Stimulated activated CD4-positive, alpha-beta T cell treated with anti-CD3 and anti-CD28 coated beads, Interleukin-15, amount 100 ng/mL, for 24 hours (primary cell): ENCODE measurements at regions not wholly inside any gene's neighbourhood (a gene's known extent, or its start where the extent isn't known, plus 50 kb on each side); places are given as distances from the start of the nearest gene placed in this dataset.

Source experiments
- DNase-seq: peaks from one replicate; pipeline ENCODE4 v3.0.0-alpha.2; 2020

DNA sequence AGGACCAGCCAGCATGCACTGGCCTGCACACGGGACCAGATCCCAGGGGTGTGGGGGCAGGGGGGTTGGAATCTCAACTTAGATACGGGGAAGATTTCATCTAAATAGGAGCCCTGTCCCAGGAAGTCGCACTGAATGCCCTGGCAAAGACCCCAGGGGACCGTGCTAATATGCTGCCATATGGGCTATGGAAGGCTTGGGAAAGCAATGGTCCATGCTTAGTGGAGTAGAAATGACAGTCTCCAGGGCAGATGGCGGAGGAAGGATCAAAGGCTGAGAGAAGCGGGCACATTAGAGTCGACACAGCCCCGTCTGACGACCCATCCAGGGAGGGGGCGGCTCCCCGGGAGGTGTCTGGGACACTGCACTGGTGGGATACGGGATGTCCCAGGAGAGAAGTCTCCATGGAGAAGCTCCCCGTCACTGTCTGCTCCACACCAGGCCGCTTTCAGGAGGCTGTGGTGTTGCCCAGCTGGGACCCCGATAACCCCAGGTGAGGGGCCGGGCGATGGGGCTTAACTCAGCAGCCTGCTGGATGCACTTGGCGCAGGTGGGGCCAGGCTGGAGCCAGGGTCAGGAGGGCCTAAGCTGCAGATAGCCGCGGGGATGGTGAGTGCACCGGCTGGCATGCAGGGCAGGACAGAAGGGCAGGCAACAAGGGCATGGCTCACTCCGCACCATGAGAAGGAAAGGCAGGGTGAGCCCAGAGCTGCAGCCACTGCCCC is 377.7 kb upstream of the IRX1 start:
- DNase-seq: no peak

DNA sequence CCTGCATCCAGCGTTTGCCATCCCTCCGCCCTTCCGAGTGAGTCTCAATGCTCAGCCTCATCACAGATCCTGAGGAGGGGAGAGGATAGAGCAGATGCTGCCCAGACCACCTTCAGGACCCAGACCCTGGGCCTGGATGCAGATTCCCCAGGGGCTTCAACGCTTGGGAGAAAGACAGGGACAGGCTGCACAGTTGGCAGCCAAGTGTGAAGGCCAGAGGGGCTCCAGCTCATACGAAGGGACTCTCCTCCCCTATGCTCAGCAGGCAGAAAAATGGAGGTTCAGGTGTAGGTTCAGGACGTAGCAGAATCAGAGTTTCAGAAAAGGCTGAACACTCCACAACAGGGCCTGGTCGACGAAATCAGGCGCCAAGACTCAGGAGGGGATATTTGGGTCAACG is 378.5 kb upstream of the IRX1 start:
- DNase-seq: no peak

DNA sequence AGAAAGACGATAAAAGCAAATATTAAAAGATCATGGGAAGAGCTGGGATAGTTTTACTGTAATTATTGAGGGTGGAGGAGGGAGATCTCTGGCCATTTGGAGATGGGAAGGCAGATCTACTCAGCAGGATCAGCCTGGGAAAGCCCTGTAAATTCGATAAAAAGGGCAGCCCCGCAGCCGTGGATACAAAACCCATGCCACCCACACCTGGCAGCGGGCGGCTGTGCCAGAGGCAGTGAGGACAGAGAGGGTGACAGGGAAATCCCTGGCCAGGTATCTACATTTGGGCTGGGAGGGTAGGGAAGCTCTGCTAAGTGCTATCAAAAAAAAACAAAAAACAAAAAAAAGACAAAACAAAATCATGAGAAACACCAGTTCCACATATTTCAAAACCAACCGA is 379.2 kb upstream of the IRX1 start:
- no peak for DNase-seq

DNA sequence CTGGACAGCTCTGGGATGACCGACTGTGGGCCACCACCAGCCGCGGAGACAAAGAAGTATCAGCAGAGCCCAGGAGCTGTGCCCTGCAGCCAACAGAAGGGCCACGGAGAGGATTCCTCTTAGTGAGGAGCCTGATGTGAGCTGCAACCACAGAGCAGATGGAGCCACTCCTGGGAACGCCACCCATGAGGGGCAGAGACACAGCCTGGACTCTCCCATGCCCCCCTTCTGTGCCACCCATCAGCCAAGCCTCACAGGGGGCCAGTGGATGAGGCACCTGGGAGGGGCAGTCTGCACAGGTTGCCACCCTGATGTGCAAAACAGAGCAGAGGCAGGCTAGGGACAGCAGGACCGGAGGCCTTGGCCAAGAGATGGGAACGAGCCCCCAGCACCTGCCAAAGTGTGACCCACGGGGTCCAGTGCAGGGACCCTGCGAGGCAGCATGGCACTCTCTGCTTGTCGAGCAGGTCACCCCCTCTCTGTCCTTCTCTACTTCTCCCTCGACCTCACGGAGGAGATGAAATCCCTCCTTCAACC is 380.7 kb upstream of the IRX1 start:
- no peak for DNase-seq

DNA sequence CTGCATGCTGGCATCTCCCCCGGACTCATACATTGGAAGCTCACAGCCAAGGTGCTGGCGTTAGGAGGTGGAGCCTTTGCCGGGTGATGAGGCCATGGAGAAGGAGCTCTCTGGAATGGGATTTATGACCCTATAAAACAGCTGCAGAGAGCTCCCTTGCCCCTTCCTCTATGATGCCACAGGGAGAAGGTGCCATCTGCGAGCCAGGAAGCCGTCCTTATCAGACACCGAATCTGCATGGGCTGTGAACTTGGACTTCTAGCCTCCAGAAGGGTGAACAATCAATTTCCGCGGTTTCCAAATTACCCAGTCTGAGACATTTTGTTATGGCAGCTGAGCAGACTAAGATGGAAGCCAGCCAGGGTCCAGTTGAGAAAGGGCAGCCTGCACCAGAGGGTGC is 381.2 kb upstream of the IRX1 start:
- DNase-seq: no peak

DNA sequence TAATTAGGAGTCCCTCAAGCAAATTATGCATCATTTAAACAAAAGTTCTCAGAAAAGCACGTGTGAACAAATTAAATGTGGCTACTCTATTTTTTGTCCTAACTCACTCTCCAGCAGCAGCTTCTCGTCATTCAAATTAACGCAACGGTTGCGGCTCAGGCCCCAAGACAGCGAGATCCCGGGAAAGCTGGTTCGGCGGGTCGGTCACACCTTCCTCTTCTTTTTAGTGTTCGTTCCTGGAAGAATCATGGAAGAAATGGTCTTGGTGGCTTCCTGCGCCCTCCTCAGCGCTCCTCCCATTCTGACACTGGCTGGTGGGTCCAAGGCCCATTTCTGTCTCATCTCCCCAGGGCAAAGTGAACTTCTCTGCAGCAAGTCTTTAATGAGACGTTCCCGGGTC is 382.8 kb upstream of the IRX1 start:
- DNase-seq: no peak

DNA sequence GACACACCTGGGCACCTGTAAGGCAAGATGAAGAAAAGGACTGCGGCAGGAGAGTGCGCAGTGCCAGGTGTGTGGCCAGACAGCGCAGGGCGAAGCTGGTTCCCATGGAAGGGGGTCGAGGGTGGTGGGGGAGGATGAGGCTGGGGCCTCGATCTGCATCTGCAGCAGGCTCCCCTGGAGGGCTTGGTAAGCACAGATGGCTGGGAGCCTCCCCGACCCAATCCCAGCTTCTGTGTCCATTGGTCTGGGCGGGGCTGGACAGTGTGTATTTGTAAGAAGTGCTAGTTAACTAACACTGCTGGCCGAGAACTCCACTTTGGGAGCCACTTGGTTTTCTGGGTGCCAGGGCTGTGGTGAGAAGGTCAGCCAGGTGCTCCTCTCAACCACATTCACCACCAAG is 385.1 kb upstream of the IRX1 start:
- DNase-seq: no peak

DNA sequence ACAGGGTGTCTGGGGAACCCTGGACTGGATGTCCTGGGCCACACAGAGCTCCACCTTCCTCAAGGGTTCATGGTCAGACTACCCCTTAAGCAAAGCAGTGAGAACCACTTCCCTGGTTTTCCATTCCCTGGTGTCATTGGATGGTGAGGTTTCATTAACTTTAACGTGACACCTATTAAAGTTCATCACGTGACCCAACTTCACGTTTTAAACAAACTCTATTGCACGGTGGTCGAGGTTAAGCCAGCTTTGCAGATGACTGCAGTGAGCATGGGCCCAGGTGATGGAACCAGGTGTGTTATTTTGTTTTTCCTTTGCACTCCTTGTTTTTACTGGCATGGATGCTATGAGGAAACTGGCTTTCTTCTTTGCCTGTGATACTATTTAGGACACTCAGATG is 385.7 kb upstream of the IRX1 start:
- DNase-seq: no peak

DNA sequence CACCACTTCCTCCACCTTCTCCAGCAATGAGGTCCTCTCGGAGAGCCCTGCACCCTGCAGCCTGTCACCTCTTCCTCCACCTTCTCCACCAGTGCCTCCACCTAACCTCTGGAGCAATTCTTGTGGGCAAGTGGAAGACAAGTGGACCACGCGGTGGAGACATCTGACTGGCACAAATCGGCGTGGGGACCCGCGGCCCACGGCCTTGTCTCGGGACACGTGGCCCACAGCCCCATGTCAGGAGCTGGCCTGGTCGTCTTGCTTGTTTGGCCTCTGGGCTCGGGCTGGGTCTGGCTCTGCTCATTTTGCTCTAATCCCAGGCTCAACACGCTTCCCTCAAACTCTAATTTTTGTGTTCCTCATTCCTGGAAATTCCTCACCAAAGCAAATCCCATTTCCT is 393.1 kb upstream of the IRX1 start:
- no peak for DNase-seq

DNA sequence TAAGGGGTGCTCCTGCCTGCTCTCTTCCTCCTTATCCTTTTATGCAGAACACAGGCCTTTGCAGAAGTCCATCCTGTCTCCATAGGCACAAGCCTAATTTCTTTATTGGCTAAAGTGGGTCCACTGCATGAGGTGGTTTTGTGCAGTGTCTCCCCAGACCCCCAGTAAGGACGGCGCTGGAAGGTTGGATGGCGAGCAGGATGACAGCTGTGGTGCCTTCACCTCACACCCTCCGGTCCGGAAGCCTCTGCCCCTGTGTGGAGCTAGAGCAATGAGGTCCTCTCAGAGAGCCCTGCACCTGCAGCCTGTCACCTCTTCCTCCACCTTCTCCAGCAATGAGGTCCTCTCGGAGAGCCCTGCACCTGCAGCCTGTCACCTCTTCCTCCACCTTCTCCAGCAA is 393.7 kb upstream of the IRX1 start:
- no peak for DNase-seq

DNA sequence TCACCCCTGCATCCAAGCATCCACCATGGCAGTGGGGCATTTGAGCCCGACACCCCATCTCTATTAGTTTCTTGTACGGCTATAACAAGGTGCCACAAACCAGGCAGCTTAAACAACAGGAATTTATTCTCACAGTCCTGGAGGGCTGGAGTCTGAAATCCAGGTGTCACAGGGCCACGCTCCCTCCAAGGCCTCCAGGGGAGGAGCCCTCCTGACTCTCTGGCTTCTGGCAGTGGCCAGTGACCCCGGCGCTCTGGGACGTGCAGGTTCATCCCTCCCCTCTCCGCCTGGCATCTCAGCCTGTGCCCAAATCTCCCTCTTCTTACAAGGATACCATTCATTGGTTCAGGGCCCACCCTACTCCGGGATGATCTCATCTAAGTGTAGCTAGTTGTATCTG is 394.5 kb upstream of the IRX1 start:
- no peak for DNase-seq

DNA sequence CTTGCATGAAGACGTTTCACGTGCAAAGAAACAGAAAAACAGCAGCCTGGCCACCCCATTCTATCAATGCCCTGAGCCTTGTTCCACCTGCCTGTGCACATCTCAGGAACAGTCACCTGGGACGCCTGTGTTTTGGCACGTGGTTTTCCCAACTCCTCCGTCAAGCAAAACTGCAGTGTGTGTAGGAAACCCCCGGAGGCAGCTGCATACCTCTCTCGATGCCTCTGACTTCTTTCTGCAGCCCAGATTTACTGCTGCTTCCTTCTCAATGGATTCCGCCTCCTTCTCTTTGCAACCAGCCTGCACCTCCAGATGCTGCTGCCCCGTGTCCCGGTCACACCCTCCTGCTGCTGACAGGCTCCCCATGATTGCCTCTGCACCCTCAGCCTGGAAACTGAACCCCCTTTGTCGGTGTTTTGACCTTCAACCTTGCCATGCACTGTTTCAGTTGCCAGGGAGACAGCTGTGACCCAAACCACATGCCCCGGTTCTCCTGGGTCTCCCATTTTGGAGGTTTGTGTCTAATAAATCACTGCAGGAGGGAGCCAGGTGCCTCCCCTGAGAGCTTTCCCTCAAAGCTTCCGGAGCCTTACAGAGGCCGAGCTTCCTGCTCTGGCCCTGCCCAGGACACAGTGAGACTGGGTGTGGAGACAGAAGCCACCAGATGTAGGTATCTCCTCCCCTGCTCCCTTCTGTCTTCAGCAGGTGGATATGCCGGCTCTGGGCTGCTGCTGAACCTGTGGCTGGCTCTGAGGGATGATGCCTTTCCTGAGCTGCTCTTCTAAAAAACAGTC is 395.5 kb upstream of the IRX1 start:
- DNase-seq: no peak

DNA sequence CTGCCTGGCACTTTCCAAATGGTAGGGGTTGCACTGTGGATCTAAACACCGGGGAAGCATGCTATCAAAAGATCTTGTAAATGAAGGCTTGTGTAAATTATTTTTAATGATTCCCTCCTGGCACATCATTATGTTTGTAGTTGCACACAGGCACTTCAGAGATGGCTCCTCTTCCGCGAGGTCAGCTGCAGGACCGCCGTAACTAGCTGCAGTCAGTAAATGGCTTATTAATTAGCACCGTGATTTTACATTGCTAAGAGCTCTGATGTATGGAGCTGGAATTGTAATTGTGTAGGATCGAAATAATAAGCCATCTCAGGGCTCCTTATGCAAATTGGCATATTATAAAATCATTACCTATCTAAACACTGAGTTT is 397.6 kb upstream of the IRX1 start:
- DNase-seq: no peak

DNA sequence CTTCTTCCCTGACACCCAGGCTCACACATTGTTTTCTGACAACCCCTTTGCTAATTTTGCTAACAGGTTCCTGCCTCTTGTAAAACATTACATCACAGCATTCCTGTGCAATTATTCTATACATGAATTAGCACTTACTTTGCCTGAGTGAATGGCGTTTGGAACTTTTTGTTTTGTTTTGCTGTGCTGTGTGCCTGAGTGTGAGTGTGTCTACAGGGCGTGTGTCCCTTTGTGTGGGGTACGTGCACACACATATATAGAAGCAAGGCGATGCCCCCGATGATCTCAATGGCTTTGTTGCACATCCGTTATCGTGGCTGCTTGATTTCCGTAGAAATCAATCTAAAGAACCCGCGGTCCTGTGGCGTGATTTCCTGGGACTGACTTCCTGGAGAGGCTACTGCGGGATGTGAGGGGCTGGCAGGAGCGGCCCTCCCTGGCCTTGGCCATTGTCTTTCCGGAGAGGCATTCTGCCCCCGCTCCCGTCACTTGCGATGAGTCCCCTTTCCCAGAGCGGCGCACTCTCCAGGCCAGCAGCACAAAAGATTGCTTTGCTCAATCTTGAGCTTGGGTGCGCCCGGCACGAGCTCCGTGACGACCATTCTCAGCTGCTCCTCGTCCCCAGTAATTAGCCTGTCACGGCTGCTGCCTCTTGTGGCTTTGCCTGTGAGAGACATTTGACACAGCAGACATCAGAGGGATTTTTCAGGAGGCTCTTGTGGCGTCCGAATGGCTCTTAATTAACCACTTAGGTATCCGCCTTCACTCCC is 398.1 kb upstream of the IRX1 start:
- DNase-seq: no peak

DNA sequence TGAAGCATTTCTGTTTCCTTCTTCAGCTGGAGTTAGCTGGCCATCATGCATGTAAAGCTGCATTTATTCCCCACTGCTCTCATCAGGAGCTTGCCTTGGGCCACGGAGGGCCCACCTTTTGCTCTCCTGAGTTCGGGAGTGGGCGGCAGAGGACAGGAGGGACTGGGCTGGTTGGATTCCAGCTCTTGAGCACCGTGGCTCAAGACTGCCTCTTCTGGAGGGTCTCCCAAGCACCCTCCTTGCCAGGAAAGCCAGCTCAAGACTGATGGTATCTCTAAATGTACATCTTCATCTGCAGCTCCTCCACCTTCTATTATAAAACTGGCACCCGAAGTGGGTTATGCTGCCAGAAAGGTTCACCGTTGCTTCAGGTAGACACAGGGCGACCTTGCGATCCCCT is 399.6 kb upstream of the IRX1 start:
- no peak for DNase-seq

DNA sequence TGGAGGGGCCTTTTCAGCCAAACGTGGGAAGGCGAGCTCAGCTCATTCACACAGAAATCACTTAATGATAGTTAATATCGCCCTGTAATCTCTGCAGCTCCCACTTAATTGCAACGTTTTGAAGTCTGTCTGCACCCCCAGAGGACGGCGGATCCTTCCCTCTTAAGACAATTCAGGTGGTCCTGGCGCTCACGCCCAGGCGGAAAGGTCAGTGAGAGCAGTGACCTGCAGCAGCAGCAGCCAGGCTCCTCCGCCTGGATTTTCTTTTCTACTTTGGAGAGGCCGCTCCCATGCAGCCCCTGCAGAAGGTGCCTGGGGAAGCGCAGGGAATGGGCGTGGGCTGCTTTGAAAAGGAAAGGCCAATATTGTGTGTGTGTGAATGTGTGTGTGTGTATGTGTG is 400.9 kb upstream of the IRX1 start:
- no peak for DNase-seq

DNA sequence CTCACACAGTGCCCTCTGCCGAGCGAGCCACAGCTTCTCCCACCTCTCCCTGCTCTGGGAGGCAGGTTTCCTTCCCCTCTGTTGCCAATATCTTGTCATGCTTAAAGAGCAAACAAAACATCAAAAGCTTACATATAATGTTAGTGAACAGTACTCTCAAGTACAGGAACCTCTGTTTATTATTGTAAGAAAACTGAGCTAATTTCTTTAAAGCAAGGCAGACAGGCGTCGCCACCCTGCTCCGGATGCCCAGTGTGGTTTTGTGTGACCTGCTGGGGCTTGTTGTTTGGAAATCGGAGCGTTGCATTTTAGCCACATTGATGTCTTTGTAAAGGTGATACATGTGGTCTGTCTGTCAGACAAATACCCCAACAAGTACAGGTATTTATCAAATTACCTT is 401.4 kb upstream of the IRX1 start:
- no peak for DNase-seq

DNA sequence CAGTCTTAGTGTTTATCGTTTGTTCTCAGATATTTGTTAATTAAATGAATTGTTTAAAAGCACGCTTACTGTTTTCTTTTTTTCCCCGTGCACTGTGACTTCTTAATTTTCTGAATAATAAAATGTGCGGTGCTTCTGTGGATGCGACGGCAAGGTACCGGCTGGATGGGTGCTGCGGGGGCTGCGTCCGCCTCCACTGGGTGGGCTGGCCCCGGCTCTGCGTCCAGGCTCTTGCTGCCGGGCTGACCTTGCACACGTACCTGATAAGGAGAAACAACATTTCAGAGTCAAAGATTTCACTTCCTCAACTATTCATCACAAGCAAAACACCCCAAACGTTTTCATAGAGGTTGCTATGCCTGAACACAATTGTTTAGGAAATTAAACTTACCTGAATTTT is 404.0 kb upstream of the IRX1 start:
- no peak for DNase-seq

DNA sequence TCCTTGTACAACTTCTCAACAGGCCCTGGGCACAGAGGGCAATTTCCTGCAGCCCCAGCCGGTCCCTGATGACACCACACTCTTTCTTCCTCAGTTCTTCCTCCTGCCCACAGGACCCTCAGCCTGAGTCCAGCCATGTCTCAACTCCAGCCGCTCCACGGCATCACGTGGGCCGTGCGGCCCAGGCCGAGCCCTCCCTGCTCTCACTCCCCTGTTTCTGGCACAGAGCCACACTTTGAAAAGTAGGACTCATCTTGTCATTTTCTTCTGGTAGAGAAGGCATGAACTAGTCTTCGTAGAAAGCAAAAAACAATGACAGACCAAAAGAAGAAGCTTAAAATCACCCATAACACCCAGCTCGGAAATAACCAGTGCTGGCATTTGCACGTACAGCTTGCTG is 404.7 kb upstream of the IRX1 start:
- DNase-seq: no peak

DNA sequence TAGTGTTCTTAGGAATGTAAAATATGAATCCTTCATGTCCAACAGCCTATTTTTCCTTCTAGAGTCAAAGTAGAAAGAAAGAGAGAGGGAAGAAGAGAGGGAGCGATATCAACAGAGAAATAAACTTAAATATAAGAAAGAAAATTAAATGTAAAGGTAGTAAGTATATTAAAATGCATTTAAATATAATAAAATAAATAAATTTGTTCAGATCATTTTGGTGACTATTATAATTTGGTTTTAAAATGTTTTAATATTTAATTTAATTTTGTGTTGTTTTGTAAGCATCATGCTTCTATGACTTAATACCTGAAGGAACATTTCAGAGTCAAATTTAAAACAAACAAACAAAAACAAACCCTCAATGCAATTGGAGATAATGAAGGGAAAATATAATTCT is 405.2 kb upstream of the IRX1 start:
- DNase-seq: no peak

DNA sequence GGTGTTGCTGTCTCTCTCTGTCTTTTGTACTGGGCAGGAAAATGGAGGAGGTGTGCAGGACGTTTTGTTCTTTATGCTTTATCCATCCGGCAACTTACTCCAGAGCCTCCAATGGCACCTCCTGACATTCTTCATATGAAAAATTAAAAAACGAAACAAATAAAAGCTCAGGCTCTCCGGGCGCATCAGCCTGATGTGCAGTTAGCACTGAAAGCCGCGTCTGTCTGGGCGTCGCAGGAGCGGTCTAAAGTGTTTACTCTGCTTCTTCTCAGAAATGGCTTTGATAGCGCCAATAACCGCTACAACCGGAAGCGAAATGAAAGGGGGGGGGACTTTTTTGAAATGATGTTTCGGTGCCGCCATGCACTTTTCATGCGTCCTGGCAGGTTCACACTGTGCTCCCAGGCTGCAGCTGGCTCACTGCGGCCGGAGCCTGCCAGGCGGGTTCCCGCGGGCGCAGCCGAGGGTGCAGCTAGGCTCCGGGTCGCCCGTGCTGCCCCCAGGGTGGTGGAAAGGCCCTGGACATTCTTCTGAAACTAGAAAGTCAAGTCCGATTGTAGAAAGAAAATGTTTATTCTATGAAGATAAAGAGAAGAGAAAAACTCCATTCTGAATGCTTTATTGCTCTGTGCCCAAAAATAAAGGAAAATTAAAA is 407.7 kb upstream of the IRX1 start:
- no peak for DNase-seq

DNA sequence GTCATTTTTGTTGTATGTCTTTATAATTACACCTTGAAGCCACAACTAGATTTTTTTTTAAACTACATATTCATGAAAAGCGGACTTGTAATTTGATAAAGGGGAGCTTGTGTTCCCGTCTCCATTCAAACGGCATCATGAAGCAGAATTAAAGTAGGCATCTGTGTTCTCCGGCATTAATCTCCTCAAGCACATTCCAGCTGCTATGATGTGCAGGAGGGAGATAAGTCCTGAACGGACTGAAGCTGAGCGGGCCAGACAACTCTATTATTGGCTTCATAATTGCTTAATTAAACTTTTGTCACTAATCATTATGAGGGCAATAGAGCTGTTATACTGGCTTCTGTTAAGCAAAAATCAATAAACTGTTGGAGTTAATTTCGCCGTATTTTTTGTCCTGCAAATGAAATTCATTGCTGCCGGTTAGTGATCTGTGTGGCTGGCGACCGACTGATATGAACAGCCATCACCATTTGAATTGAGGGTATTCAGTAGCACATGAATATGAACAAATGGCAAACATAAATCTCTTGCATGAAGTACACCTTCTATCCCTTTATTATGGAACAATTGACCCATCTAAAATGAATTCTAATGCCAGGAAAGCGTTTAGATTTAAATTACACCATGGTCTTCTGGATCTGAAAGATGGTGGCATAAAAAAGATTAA is 408.8 kb upstream of the IRX1 start:
- no peak for DNase-seq

DNA sequence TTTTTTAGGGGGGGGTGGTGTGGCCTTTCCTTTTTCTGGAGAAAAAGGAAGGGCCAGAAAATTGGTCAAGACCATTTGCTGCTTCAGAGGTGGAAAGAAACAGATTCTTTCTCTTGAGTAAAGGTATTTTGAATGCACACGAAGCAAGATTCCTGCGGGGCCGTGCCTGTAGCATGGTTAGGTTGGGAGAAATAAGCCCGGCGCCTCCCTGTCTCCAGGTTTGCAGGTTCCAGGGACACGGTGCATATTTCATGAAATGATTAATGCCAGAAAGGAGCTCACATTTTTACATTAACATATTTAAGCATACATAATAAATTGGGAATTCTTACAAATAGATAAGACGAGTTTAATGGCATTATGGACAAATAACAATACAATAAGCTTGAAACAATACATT is 409.5 kb upstream of the IRX1 start:
- DNase-seq: no peak
